GM12873 (cell line): ENCODE measurements at regions not wholly inside any gene's neighbourhood (a gene's known extent, or its start where the extent isn't known, plus 50 kb on each side); places are given as distances from the start of the nearest gene placed in this dataset.

Experiments used
- TF ChIP-seq, protein P1 (sequence below): IDR thresholded peaks from 2 replicates; pipeline ENCODE4 v1.5.1; 2012; ENCODE audit warnings: low read depth, mild to moderate bottlenecking, moderate library complexity, low read length, control low read depth; ENCODE audit not compliant: insufficient read depth; ENCODE audit errors: missing control alignments

DNA sequence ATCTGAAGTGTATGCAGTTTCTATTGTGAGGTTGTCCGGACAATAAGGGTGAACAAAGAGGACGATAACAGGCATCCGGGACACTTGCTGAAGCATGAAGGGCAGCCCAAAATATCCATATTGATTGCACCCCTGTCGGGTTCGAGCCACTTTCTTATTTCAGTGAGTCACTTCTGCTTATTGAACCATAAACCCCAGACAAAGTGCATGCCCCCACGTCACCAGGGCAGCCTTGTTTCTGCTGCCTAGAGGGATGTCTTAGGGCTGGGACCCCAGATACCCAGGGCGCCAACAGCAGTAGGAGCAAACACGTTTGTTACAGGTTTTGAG, 175.3 kb upstream of the LYZL1 start:
- TF ChIP-seq, protein P1, sequence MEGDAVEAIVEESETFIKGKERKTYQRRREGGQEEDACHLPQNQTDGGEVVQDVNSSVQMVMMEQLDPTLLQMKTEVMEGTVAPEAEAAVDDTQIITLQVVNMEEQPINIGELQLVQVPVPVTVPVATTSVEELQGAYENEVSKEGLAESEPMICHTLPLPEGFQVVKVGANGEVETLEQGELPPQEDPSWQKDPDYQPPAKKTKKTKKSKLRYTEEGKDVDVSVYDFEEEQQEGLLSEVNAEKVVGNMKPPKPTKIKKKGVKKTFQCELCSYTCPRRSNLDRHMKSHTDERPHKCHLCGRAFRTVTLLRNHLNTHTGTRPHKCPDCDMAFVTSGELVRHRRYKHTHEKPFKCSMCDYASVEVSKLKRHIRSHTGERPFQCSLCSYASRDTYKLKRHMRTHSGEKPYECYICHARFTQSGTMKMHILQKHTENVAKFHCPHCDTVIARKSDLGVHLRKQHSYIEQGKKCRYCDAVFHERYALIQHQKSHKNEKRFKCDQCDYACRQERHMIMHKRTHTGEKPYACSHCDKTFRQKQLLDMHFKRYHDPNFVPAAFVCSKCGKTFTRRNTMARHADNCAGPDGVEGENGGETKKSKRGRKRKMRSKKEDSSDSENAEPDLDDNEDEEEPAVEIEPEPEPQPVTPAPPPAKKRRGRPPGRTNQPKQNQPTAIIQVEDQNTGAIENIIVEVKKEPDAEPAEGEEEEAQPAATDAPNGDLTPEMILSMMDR, result no peak

DNA sequence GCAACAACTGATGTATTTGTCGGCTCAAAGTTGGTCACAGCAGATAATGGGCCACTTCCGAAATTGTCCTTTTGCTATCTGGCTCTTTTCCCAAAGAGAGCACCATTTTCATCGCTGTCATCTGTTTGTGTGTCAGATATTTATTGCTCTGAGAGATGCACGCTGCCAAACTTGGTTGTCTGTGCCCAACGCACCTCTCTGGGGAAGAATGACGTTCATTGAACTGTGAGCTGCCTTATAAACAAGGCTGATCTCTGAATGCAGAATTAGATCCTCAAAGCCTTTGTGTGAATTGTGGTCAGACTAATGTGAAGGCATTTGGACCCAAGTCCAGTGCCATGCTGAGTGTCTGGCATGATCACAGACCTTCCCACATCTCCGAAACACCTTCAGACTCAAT, 174.7 kb upstream of the LYZL1 start:
- TF ChIP-seq, protein P1, result no peak

DNA sequence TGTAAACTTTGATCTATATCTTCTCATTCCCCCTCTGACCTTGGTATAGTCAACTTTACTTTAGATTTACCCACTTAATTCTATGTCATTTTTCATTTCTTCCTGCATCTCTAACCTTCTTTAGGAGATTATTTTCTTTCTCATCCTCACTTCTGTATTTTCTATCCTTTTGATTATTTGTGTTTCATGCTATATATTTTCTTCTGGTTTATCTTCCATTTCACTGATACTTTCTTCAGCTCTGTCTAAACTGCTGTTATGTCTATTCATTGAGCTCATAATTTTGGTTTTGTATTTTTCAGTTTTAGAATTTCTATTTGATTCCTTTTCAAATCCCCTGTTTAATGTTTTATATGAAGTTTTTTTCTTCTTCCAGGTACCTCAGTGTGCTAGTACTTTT, 171.1 kb upstream of the LYZL1 start:
- TF ChIP-seq, protein P1, result no peak

DNA sequence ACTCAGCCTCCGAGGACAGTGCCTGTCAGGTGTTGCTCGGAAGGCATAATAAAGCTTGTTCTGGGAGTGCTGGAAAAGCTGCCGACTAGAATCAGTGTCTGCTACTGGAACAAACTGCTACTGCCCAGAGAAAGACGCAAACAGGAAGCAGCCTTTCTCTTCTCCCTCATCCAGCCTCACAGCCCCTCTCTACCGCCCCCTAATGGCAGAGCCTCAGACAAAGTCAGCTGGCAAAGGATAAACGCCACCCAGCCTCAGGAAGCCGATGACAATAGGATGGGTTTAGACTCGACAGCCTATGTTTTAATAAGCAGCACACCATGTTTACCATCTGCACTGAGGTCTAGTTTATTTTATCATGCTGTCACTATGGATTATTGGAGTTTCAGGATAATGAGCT, 169.5 kb upstream of the LYZL1 start:
- TF ChIP-seq, protein P1, result peak; percentile 47

DNA sequence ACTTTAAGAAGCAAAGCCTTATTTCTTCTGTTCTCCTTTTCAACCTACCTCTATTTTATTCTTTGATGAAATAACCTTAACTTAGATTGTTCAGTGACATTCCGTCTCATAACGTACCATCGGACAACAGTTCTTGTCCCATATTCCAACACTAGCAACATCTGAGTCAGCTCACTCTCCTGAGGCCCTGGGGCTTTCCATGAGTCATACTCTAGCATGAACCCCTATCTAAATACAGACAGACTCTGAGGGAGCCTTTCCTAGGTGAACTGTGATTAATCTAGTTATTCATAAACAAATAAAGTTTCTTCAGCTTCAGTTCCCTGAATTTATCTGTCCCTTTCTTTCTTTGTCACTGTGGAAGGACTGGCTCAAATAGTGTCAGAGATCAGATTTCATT, 168.7 kb upstream of the LYZL1 start:
- TF ChIP-seq, protein P1, result no peak

DNA sequence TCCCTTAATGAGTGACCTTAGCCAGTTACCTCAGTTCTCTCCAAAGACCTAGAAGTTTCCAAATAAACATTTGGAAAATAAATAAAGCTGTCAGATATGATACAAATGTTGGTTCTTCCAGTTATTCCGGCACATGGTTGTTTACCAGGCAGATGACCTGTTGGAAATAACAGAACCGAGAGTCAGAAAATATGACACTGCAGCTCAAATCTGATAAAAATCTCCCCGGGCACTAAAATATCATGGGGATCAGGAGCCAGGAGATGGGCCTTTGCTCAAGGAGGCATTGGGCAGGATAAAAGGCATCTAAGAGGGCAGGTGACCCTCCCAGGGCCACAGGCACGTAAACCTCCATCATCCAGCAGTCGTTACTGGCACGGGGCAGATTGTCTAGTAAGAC, 164.0 kb upstream of the LYZL1 start:
- TF ChIP-seq, protein P1, result no peak

DNA sequence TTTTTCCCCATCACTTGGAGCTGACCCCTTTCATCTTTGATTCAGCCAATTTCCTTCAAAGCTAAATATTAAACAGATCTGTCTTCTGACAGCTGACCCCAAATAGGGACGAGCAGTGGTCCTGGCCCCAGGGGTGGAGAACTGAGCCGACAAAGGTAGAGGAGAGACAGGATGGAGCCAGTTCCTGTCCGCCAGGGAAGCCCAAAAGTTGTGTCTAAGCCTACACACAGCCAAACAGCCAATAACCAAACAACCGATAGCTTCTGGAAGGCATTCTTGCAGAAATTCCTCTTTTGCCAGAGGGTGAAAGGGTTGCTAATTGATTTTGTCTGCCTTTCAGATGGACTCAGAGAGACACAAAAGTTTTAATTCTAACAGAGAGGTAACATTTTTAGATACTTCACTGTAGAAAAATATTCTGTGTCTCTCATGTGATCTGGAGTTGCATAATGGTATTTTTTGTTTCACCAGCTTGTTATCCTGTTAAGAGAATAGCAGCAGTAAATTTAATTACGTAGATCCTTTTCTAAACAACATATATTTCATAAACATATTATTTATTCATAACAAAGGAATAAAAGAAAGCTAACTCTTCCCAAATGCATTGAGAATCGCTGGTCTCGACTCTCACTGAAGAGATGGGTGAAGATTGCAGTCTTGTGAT, 161.7 kb upstream of the LYZL1 start:
- TF ChIP-seq, protein P1, result no peak
